ENCODE measurements at regions not wholly inside any gene's neighbourhood (a gene's known extent, or its start where the extent isn't known, plus 50 kb on each side); places are given as distances from the start of the nearest gene placed in this dataset.

GRCh38 chrX:38870361-38870895 lies 69.2 kb downstream of the MID1IP1 start:
- H3K9ac ChIP-seq (ENCODE audit: low read depth in 1 of 2, low read length in 2 of 2), result no peak overlapping the region
- no peak overlapping the region for H3K27ac ChIP-seq (ENCODE audit: low read depth in 1 of 2, low read length in 2 of 2)
- TF ChIP-seq TAF1 (conservative IDR thresholded peaks at IDR 0.05), result no peak
- TF ChIP-seq SP1 (IDR thresholded peaks at IDR 0.05), result no peak
- TF ChIP-seq RXRA (IDR thresholded peaks at IDR 0.05), result no peak
- TF ChIP-seq HNF4A (conservative IDR thresholded peaks at IDR 0.05), result no peak
- no peak for TF ChIP-seq YY1 (IDR thresholded peaks at IDR 0.05)
- no peak for TF ChIP-seq EGR1 (IDR thresholded peaks at IDR 0.05; ENCODE audit: low read depth in 2 of 2)
- no peak for TF ChIP-seq FOXA2 (IDR thresholded peaks at IDR 0.05)
- H3K9me3 ChIP-seq (ENCODE audit: control insufficient read depth in 4 of 4, low read length in 3 of 4), result no peaks in the 10 kb centered on the region
- H3K36me3 ChIP-seq (ENCODE audit: control insufficient read depth in 4 of 4, insufficient read depth in 3 of 4, low read depth in 1 of 4, low read length in 3 of 4), result no peaks in the 10 kb centered on the region
- H3K4me3 ChIP-seq (ENCODE audit: low read depth in 1 of 3, low read length in 3 of 3), result no peak overlapping the region
- DNase-seq (ENCODE audit: low spot score), result no peak
- peaks cover 0 to 11% (median 2%) of the 10 kb centered on the region in 4 donors for H3K4me1 ChIP-seq (ENCODE audit: control insufficient read depth in 4 of 4, insufficient read depth in 4 of 4, low read length in 3 of 4)
- WGBS, result 83% methylated on average over 7 of the region's 7 CpGs
- H3K27me3 ChIP-seq (ENCODE audit: control insufficient read depth in 4 of 4, insufficient read depth in 4 of 4, low read length in 3 of 4), result no peaks in the 10 kb centered on the region

- TF ChIP-seq HNF4A (conservative IDR thresholded peaks at IDR 0.05), result peak; percentile 53 to 63
- TF ChIP-seq MAX (IDR thresholded peaks at IDR 0.05), result no peak
- Histone ChIP-seq H3K27me3 (ENCODE audit: control insufficient read depth in 4 of 4, insufficient read depth in 4 of 4, low read length in 3 of 4) (no peaks in the 10 kb centered on the region), H3K4me3 (ENCODE audit: low read depth in 1 of 3, low read length in 3 of 3) (no peak overlapping the region), H3K27ac (ENCODE audit: low read depth in 1 of 2, low read length in 2 of 2) (no peak overlapping the region), H3K4me1 (ENCODE audit: control insufficient read depth in 4 of 4, insufficient read depth in 4 of 4, low read length in 3 of 4) (peaks cover 0 to 11% (median 2%) of the 10 kb centered on the region in 4 donors), H3K9ac (ENCODE audit: low read depth in 1 of 2, low read length in 2 of 2) (no peak overlapping the region), H3K36me3 (ENCODE audit: control insufficient read depth in 4 of 4, insufficient read depth in 3 of 4, low read depth in 1 of 4, low read length in 3 of 4) (no peaks in the 10 kb centered on the region), H3K9me3 (ENCODE audit: control insufficient read depth in 4 of 4, low read length in 3 of 4) (no peaks in the 10 kb centered on the region)
- WGBS, result 77% methylated on average over 5 of the region's 5 CpGs
- no peak for DNase-seq (ENCODE audit: low spot score)
These were observed 70.1 kb downstream of the MID1IP1 start for GRCh38 chrX:38871129-38872029.

- H3K9me3 ChIP-seq (ENCODE audit: control insufficient read depth in 4 of 4, low read length in 3 of 4), result no peaks in the 10 kb centered on the region
- 93% methylated on average over 2 of the region's 2 CpGs for WGBS
- TF ChIP-seq RAD21 (IDR thresholded peaks at IDR 0.05) (no peak), CTCF (IDR thresholded peaks at IDR 0.05; ENCODE audit: low read depth, low read length, missing input control) (no peak), MAX (IDR thresholded peaks at IDR 0.05) (no peak), REST (IDR thresholded peaks at IDR 0.05) (no peak), ATF3 (IDR thresholded peaks at IDR 0.05) (no peak), NR2F2 (IDR thresholded peaks at IDR 0.05) (no peak), ZBTB33 (IDR thresholded peaks at IDR 0.05) (no peak), JUND (IDR thresholded peaks at IDR 0.05) (no peak), HNF4G (IDR thresholded peaks at IDR 0.05) (no peak)
- H3K27me3 ChIP-seq (ENCODE audit: control insufficient read depth in 4 of 4, insufficient read depth in 4 of 4, low read length in 3 of 4), result no peaks in the 10 kb centered on the region
- H3K4me3 ChIP-seq (ENCODE audit: low read depth in 1 of 3, low read length in 3 of 3), result no peak overlapping the region
- no peaks in the 10 kb centered on the region for H3K36me3 ChIP-seq (ENCODE audit: control insufficient read depth in 4 of 4, insufficient read depth in 3 of 4, low read depth in 1 of 4, low read length in 3 of 4)
- H3K4me1 ChIP-seq (ENCODE audit: control insufficient read depth in 4 of 4, insufficient read depth in 4 of 4, low read length in 3 of 4), result no peaks in the 10 kb centered on the region
- no peak overlapping the region for H3K9ac ChIP-seq (ENCODE audit: low read depth in 1 of 2, low read length in 2 of 2)
- DNase-seq (ENCODE audit: low spot score), result no peak
- H3K27ac ChIP-seq (ENCODE audit: low read depth in 1 of 2, low read length in 2 of 2), result no peak overlapping the region
These were observed 76.1 kb downstream of the MID1IP1 start for GRCh38 chrX:38877366-38877765.
